Hepatocyte (in vitro differentiated cells): ENCODE measurements at regions not wholly inside any gene's neighbourhood (a gene's known extent, or its start where the extent isn't known, plus 50 kb on each side); places are given as distances from the start of the nearest gene placed in this dataset.

Experiments
- DNase-seq: peaks from one replicate; pipeline ENCODE4 v3.0.0-alpha.2; 2016; ENCODE audit warnings: low spot score
- H2AFZ ChIP-seq: fragments of 200-600 bp; sonication (generic); 2 replicates; pipeline ENCODE4 v1.6.0; 2016; ENCODE audit warnings: antibody characterized with exemption, mild to moderate bottlenecking
- H3K27ac ChIP-seq: fragments of 200-600 bp; sonication (generic); 2 replicates; pipeline ENCODE4 v1.5.1; 2016; ENCODE audit warnings: mild to moderate bottlenecking
- H3K27me3 ChIP-seq: fragments of 200-600 bp; sonication (generic); 2 replicates; pipeline ENCODE4 v1.6.1; 2016
- H3K36me3 ChIP-seq: fragments of 200-600 bp; sonication (generic); replicated peaks from 2 replicates; pipeline ENCODE4 v1.5.1; 2016; ENCODE audit warnings: low read depth; ENCODE audit not compliant: insufficient read depth
- H3K4me1 ChIP-seq: fragments of 200-600 bp; sonication (generic); 2 replicates; pipeline ENCODE4 v1.5.1; 2016; ENCODE audit warnings: mild to moderate bottlenecking, moderate library complexity; ENCODE audit not compliant: insufficient read depth
- H3K4me2 ChIP-seq: fragments of 200-600 bp; sonication (generic); 2 replicates; pipeline ENCODE4 v1.6.0; 2016
- H3K4me3 ChIP-seq: fragments of 200-600 bp; sonication (generic); 2 replicates; pipeline ENCODE4 v1.5.1; 2016; ENCODE audit warnings: mild to moderate bottlenecking
- H3K79me2 ChIP-seq: fragments of 200-600 bp; sonication (generic); 2 replicates; pipeline ENCODE4 v1.6.0; 2017; ENCODE audit warnings: mild to moderate bottlenecking
- H3K9me2 ChIP-seq: fragments of 200-600 bp; sonication (generic); replicated peaks from 2 replicates; pipeline ENCODE4 v1.6.0; 2017; ENCODE audit warnings: mild to moderate bottlenecking; ENCODE audit not compliant: insufficient read depth
- H3K9me3 ChIP-seq: fragments of 200-600 bp; sonication (generic); 2 replicates; pipeline ENCODE4 v1.5.1; 2016; ENCODE audit warnings: low read depth, mild to moderate bottlenecking
- H4K20me1 ChIP-seq: fragments of 200-600 bp; sonication (generic); 2 replicates; pipeline ENCODE4 v1.6.0; 2016; ENCODE audit warnings: mild to moderate bottlenecking; ENCODE audit not compliant: insufficient read depth, poor library complexity, severe bottlenecking
- EZH2 ChIP-seq: fragments of 200-600 bp; sonication (generic); IDR thresholded peaks from 2 replicates; pipeline ENCODE4 v1.6.1; 2016; ENCODE audit warnings: antibody characterized with exemption, mild to moderate bottlenecking, borderline replicate concordance
- EZH2phosphoT487 ChIP-seq: fragments of 200-600 bp; sonication (generic); IDR thresholded peaks from one replicate; pipeline ENCODE4 v1.6.1; 2018; ENCODE audit warnings: antibody characterized with exemption, mild to moderate bottlenecking, low read depth, moderate library complexity; ENCODE audit not compliant: unreplicated experiment, severe bottlenecking
- WGBS: methylation state at CpG from one replicate; pipeline ENCODE4 v1.1.6; 2016; ENCODE audit warnings: low lambda C conversion rate; ENCODE audit errors: missing lambda C conversion rate; 5-methylcytosine and 5-hydroxymethylcytosine counted together
- TF ChIP-seq, protein P1 (sequence below): fragments of 200-600 bp; sonication (generic); IDR thresholded peaks from 2 replicates; pipeline ENCODE4 v1.5.1; 2016; ENCODE audit warnings: antibody characterized with exemption, mild to moderate bottlenecking; ENCODE audit not compliant: poor library complexity

DNA sequence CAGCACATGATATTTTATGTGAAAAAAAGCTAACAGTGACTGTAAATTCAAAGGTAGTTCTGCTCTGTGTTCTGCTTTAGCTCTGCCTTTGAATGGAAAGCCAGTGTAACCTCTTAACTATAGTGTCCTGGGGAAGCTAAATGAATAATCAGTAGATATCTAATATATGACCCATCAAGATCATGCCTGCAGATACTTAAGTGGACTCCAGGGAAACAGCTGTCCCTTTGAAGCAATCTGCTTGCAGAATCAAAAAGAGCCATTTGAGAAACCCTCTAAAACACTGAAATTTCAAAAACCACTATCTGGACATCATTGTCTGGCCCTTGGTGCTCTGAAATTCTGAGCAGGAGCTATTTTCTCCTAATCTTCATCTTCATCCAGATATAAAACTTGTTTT is 104.2 kb upstream of the ADGRL4 start:
- Histone ChIP-seq H3K27ac (no peak overlapping the region), H2AFZ (no peak overlapping the region), H3K4me1 (no peaks in the 10 kb centered on the region), H3K79me2 (no peaks in the 10 kb centered on the region), H3K4me3 (no peak overlapping the region), H3K9me3 (no peaks in the 10 kb centered on the region), H4K20me1 (no peaks in the 10 kb centered on the region), H3K4me2 (no peak overlapping the region), H3K36me3 (no peaks in the 10 kb centered on the region), H3K27me3 (no peaks in the 10 kb centered on the region), H3K9me2 (no peaks in the 10 kb centered on the region)
- DNase-seq, result no peak
- TF ChIP-seq, protein P1, sequence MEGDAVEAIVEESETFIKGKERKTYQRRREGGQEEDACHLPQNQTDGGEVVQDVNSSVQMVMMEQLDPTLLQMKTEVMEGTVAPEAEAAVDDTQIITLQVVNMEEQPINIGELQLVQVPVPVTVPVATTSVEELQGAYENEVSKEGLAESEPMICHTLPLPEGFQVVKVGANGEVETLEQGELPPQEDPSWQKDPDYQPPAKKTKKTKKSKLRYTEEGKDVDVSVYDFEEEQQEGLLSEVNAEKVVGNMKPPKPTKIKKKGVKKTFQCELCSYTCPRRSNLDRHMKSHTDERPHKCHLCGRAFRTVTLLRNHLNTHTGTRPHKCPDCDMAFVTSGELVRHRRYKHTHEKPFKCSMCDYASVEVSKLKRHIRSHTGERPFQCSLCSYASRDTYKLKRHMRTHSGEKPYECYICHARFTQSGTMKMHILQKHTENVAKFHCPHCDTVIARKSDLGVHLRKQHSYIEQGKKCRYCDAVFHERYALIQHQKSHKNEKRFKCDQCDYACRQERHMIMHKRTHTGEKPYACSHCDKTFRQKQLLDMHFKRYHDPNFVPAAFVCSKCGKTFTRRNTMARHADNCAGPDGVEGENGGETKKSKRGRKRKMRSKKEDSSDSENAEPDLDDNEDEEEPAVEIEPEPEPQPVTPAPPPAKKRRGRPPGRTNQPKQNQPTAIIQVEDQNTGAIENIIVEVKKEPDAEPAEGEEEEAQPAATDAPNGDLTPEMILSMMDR, result no peak
- TF ChIP-seq EZH2phosphoT487, result no peak
- no peak for TF ChIP-seq EZH2

DNA sequence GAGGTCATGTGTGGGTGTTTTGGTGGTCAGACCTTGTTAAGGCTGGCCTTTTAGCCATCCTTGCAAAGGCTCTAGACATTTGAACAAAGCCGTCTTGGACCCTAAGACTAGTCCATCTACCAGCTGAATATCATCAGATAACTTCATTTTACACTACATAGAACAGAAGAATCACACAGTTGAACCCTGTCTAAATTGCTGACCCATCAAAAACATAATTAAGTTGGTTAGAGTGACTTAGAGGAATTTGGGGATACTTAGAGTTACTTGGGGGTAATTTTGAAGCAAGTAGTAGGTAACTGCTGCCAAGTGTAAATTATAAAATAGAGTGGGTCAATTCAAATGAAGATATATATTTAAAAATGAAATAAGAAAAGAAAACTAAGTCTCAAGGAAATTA is 102.9 kb upstream of the ADGRL4 start:
- Histone ChIP-seq H3K27me3 (no peaks in the 10 kb centered on the region), H3K79me2 (no peaks in the 10 kb centered on the region), H3K4me1 (no peaks in the 10 kb centered on the region), H3K9me2 (no peaks in the 10 kb centered on the region), H3K9me3 (no peaks in the 10 kb centered on the region), H3K36me3 (no peaks in the 10 kb centered on the region), H3K27ac (no peak overlapping the region), H4K20me1 (no peaks in the 10 kb centered on the region), H2AFZ (no peak overlapping the region), H3K4me3 (no peak overlapping the region), H3K4me2 (no peak overlapping the region)
- no peak for DNase-seq
- TF ChIP-seq EZH2 (no peak), EZH2phosphoT487 (no peak)
- TF ChIP-seq, protein P1, result no peak
- WGBS, result 84% methylated on average over 1 of the region's 1 CpG

DNA sequence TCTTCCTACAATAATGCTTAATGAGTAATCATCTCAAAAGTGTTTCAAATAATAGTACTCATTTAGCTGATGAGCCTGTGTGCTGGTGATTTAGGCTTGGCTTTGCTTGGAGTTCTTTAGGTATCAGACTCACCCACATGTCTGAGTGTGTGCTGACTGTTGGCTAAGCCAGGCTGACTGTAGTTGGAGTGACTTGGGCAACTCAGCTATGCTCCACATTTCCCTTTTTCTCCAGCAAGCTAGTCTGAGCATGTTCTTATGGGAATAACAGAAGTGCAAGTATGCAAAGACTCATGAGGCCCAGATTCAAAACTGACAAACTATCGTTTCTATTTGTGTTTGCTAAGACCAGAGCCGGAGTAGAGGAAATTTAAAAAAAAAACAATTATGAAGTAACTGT is 99.0 kb upstream of the ADGRL4 start:
- H3K27ac ChIP-seq, result no peak overlapping the region
- no peak for DNase-seq
- no peaks in the 10 kb centered on the region for H3K36me3 ChIP-seq
- H3K79me2 ChIP-seq, result no peaks in the 10 kb centered on the region
- H3K9me3 ChIP-seq, result no peaks in the 10 kb centered on the region
- no peak overlapping the region for H3K4me2 ChIP-seq
- H3K4me3 ChIP-seq, result no peak overlapping the region
- H3K9me2 ChIP-seq, result no peaks in the 10 kb centered on the region
- WGBS, result 92% methylated on average over 2 of the region's 2 CpGs
- H4K20me1 ChIP-seq, result no peaks in the 10 kb centered on the region
- H3K4me1 ChIP-seq, result no peaks in the 10 kb centered on the region
- TF ChIP-seq EZH2phosphoT487 (no peak), EZH2 (no peak)
- TF ChIP-seq, protein P1, result no peak
- no peaks in the 10 kb centered on the region for H3K27me3 ChIP-seq
- H2AFZ ChIP-seq, result no peak overlapping the region

DNA sequence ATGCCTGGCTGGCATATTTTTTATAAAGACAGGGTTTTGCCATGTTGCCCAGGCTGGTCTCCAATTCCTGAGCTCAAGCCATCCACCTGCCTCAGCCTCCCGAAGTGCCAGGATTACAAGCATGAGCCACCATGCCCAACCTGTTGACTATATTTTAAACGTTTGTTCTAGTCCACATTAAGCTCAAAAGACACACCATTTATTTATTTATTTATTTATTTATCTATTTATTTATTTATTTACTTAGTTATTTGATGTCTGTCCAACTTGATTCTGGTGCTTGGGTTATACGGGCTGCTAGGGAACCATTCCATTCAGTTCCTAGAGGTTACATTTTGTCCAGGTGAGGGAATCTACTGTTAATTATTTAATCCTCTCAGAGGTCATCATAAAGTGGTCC is 98.1 kb upstream of the ADGRL4 start:
- Histone ChIP-seq H3K36me3 (no peaks in the 10 kb centered on the region), H3K4me1 (no peaks in the 10 kb centered on the region), H3K4me2 (no peak overlapping the region), H3K27ac (no peak overlapping the region), H3K9me3 (no peaks in the 10 kb centered on the region), H3K4me3 (no peak overlapping the region), H3K9me2 (no peaks in the 10 kb centered on the region), H4K20me1 (no peaks in the 10 kb centered on the region), H3K27me3 (no peaks in the 10 kb centered on the region), H2AFZ (no peak overlapping the region), H3K79me2 (no peaks in the 10 kb centered on the region)
- 89% methylated on average over 3 of the region's 3 CpGs for WGBS
- no peak for DNase-seq
- TF ChIP-seq EZH2phosphoT487 (no peak), EZH2 (no peak)
- TF ChIP-seq, protein P1, result no peak
